Stimulated activated CD8-positive, alpha-beta memory T cell treated with anti-CD3 and anti-CD28 coated beads, Interleukin-15, amount 100 ng/mL, for 48 hours (primary cell): ENCODE measurements at regions not wholly inside any gene's neighbourhood (a gene's known extent, or its start where the extent isn't known, plus 50 kb on each side); places are given as distances from the start of the nearest gene placed in this dataset.
"Not testable (repeated sequence)": the region's sequence is repeated elsewhere in the genome, so short reads cannot be mapped to it uniquely, and the experiment has no call there.

Source experiments
- DNase-seq, 2 donors: peaks; one replicate each; pipeline ENCODE4 v3.0.0-alpha.2; 2020; ENCODE audit warnings: low read depth in 2 of 2

- DNase-seq, result no peak
These were observed 338.5 kb upstream of the SPRY2 start for GRCh38 chr13:80679423-80679822.

- no peak for DNase-seq
These were observed 336.3 kb upstream of the SPRY2 start for GRCh38 chr13:80677227-80677626.

GRCh38 chr13:80675442-80675841 is 334.5 kb upstream of the SPRY2 start:
- DNase-seq, result not testable (repeated sequence)

GRCh38 chr13:80671773-80672172 is 330.8 kb upstream of the SPRY2 start:
- DNase-seq, result no peak

- no peak for DNase-seq
These were observed 328.2 kb upstream of the SPRY2 start for GRCh38 chr13:80669112-80669511.

- no peak for DNase-seq
These were observed 327.5 kb upstream of the SPRY2 start for GRCh38 chr13:80668452-80668851.

GRCh38 chr13:80666782-80667552 is 326.0 kb upstream of the SPRY2 start:
- DNase-seq, result no peak

- no peak for DNase-seq
These were observed 324.9 kb upstream of the SPRY2 start for GRCh38 chr13:80665792-80666333.

GRCh38 chr13:80664950-80665349 is 324.0 kb upstream of the SPRY2 start:
- no peak for DNase-seq

- DNase-seq, result no peak
These were observed 322.9 kb upstream of the SPRY2 start for GRCh38 chr13:80663788-80664187.

- no peak for DNase-seq
These were observed 317.8 kb upstream of the SPRY2 start for GRCh38 chr13:80658705-80659104.

GRCh38 chr13:80656512-80656904 is 315.6 kb upstream of the SPRY2 start:
- DNase-seq, result no peak

GRCh38 chr13:80655778-80656511 is 315.0 kb upstream of the SPRY2 start:
- no peak for DNase-seq

- no peak for DNase-seq
These were observed 313.8 kb upstream of the SPRY2 start for GRCh38 chr13:80654638-80655249.

- DNase-seq, result no peak
These were observed 308.3 kb upstream of the SPRY2 start for GRCh38 chr13:80649274-80649673.

- DNase-seq, result no peak
These were observed 301.7 kb upstream of the SPRY2 start for GRCh38 chr13:80642641-80643040.

GRCh38 chr13:80633251-80633650 is 292.3 kb upstream of the SPRY2 start:
- DNase-seq, result no peak

GRCh38 chr13:80630685-80631121 is 289.8 kb upstream of the SPRY2 start:
- DNase-seq, result no peak

GRCh38 chr13:80618781-80619180 is 277.9 kb upstream of the SPRY2 start:
- DNase-seq, result no peak

- no peak for DNase-seq
These were observed 271.9 kb upstream of the SPRY2 start for GRCh38 chr13:80612804-80613203.

- no peak for DNase-seq
These were observed 270.4 kb upstream of the SPRY2 start for GRCh38 chr13:80611310-80611709.

- no peak for DNase-seq
These were observed 264.8 kb upstream of the SPRY2 start for GRCh38 chr13:80605716-80606115.

GRCh38 chr13:80605011-80605410 is 264.1 kb upstream of the SPRY2 start:
- no peak for DNase-seq
